GM06990 (cell line): ENCODE measurements at regions not wholly inside any gene's neighbourhood (a gene's known extent, or its start where the extent isn't known, plus 50 kb on each side); places are given as distances from the start of the nearest gene placed in this dataset.

ENCODE experiments used
- DNase-seq: peaks from one replicate; pipeline ENCODE4 v3.0.0-alpha.2; 2011; ENCODE audit not compliant: insufficient read length; ENCODE audit errors: extremely low read depth
- H3K27me3 ChIP-seq: replicated peaks from 2 replicates; pipeline ENCODE4 v1.6.0; 2011; ENCODE audit warnings: low read length; ENCODE audit not compliant: control insufficient read depth, insufficient read depth
- H3K36me3 ChIP-seq: 2 replicates; pipeline ENCODE4 v1.5.1; 2011; ENCODE audit warnings: low read length; ENCODE audit not compliant: control insufficient read depth, insufficient read depth
- H3K4me3 ChIP-seq: replicated peaks from 2 replicates; pipeline ENCODE4 v1.5.1; 2011; ENCODE audit warnings: low read depth, mild to moderate bottlenecking, control low read depth, low read length
- CTCF ChIP-seq: IDR thresholded peaks from 2 replicates; pipeline ENCODE4 v1.5.1; 2011; ENCODE audit warnings: low read length, control low read depth, mild to moderate bottlenecking, inconsistent platforms; ENCODE audit not compliant: insufficient read depth, poor library complexity, severe bottlenecking

GRCh38 chr6:25223490-25223991 lies 55.6 kb upstream of the CARMIL1 start:
- TF ChIP-seq CTCF = peak; percentile 87

GRCh38 chr6:25224242-25224641 lies 54.9 kb upstream of the CARMIL1 start:
- TF ChIP-seq CTCF = no peak
- Histone ChIP-seq H3K36me3 (no peaks in the 10 kb centered on the region), H3K4me3 (no peak overlapping the region), H3K27me3 (no peaks in the 10 kb centered on the region)
- no peak for DNase-seq

More at GRCh38 chr6:25223490-25223991, 55.6 kb upstream of the CARMIL1 start:
- Histone ChIP-seq H3K36me3 (no peaks in the 10 kb centered on the region), H3K4me3 (peak overlapping the region; percentile 8; the same call in 1 of the 2 replicates), H3K27me3 (no peaks in the 10 kb centered on the region)
- peak; percentile 24 for DNase-seq

GRCh38 chr6:25227854-25228253 lies 51.3 kb upstream of the CARMIL1 start:
- H3K4me3 ChIP-seq = no peak overlapping the region
- H3K36me3 ChIP-seq = no peaks in the 10 kb centered on the region
- no peaks in the 10 kb centered on the region; the same call in none of the 2 replicates for H3K27me3 ChIP-seq
- no peak for TF ChIP-seq CTCF
- DNase-seq = no peak
